Liver (tissue), 7 donors: ENCODE measurements at regions not wholly inside any gene's neighbourhood (a gene's known extent, or its start where the extent isn't known, plus 50 kb on each side); places are given as distances from the start of the nearest gene placed in this dataset.

Experiments used
- DNase-seq: peaks from one replicate; pipeline ENCODE4 v3.0.0-alpha.2; 2017; ENCODE audit warnings: low spot score
- H3K27ac ChIP-seq, 2 donors: one replicate each; pipeline ENCODE4 v1.7.0; 2013; ENCODE audit warnings: inconsistent platforms in 2 of 2, low read length in 2 of 2, control low read depth in 1 of 2, low read depth in 1 of 2, mild to moderate bottlenecking in 1 of 2
- H3K27me3 ChIP-seq, 4 donors: one replicate each; pipeline versions ENCODE4 v1.6.1 to v1.7.0; 2013; ENCODE audit warnings: low read length in 3 of 4, inconsistent platforms in 1 of 4, mild to moderate bottlenecking in 1 of 4, moderate library complexity in 1 of 4; ENCODE audit not compliant: control insufficient read depth in 4 of 4, insufficient read depth in 4 of 4
- H3K36me3 ChIP-seq, 4 donors: one replicate each; pipeline versions ENCODE4 v1.6.1 to v1.7.0; 2013; ENCODE audit warnings: low read length in 3 of 4, mild to moderate bottlenecking in 3 of 4, low read depth in 1 of 4, moderate library complexity in 1 of 4; ENCODE audit not compliant: control insufficient read depth in 4 of 4, insufficient read depth in 3 of 4
- H3K4me1 ChIP-seq, 4 donors: one replicate each; pipeline versions ENCODE4 v1.6.1 to v1.7.0; 2013; ENCODE audit warnings: low read length in 3 of 4, mild to moderate bottlenecking in 3 of 4, moderate library complexity in 1 of 4; ENCODE audit not compliant: control insufficient read depth in 4 of 4, insufficient read depth in 4 of 4
- H3K4me3 ChIP-seq, 3 donors: one replicate each; pipeline versions ENCODE4 v1.6.1 to v1.7.0; 2013; ENCODE audit warnings: low read length in 3 of 3, control low read depth in 1 of 3, low read depth in 1 of 3, mild to moderate bottlenecking in 1 of 3
- H3K9ac ChIP-seq, 2 donors: one replicate each; pipeline ENCODE4 v1.7.0; 2013; ENCODE audit warnings: low read length in 2 of 2, mild to moderate bottlenecking in 2 of 2, moderate library complexity in 2 of 2, control low read depth in 1 of 2, low read depth in 1 of 2
- H3K9me3 ChIP-seq, 4 donors: one replicate each; pipeline versions ENCODE4 v1.6.1 to v1.7.0; 2013; ENCODE audit warnings: low read length in 3 of 4; ENCODE audit not compliant: control insufficient read depth in 4 of 4
- EGR1 ChIP-seq, 2 donors: IDR thresholded peaks; 2 replicates each; pipeline ENCODE4 v1.6.1; 2016 to 2018; ENCODE audit warnings: antibody characterized with exemption in 2 of 2, low read depth in 2 of 2
- FOXA1 ChIP-seq: IDR thresholded peaks from 2 replicates; pipeline ENCODE4 v1.6.1; 2016; ENCODE audit warnings: antibody characterized with exemption
- FOXA2 ChIP-seq: IDR thresholded peaks from 2 replicates; pipeline ENCODE4 v1.6.1; 2016; ENCODE audit warnings: antibody characterized with exemption
- GABPA ChIP-seq, 2 donors: IDR thresholded peaks in 1 of 2; conservative IDR thresholded peaks in 1 of 2; 2 replicates each; pipeline ENCODE4 v1.6.1; 2016; ENCODE audit warnings: antibody characterized with exemption in 2 of 2, mild to moderate bottlenecking in 1 of 2, moderate library complexity in 1 of 2
- HNF4A ChIP-seq, 2 donors: conservative IDR thresholded peaks; 2 replicates each; pipeline ENCODE4 v1.6.1; 2016; ENCODE audit warnings: antibody characterized with exemption in 2 of 2, mild to moderate bottlenecking in 2 of 2
- HNF4G ChIP-seq: IDR thresholded peaks from 2 replicates; pipeline ENCODE4 v1.6.1; 2016; ENCODE audit warnings: antibody characterized with exemption
- NR2F2 ChIP-seq: IDR thresholded peaks from 2 replicates; pipeline ENCODE4 v1.6.1; 2016; ENCODE audit warnings: antibody characterized with exemption
- RAD21 ChIP-seq, 2 donors: IDR thresholded peaks; 2 replicates each; pipeline ENCODE4 v1.6.1; 2016; ENCODE audit warnings: antibody characterized with exemption in 2 of 2, mild to moderate bottlenecking in 2 of 2
- RXRA ChIP-seq, 2 donors: IDR thresholded peaks; 2 replicates each; pipeline ENCODE4 v1.6.1; 2017 to 2018; ENCODE audit warnings: antibody characterized with exemption in 2 of 2, mild to moderate bottlenecking in 1 of 2
- SP1 ChIP-seq: IDR thresholded peaks from 2 replicates; pipeline ENCODE4 v1.6.1; 2018; ENCODE audit warnings: antibody characterized with exemption, mild to moderate bottlenecking
- TAF1 ChIP-seq: conservative IDR thresholded peaks from 2 replicates; pipeline ENCODE4 v1.6.1; 2016; ENCODE audit warnings: antibody characterized with exemption, mild to moderate bottlenecking
- YY1 ChIP-seq: IDR thresholded peaks from 2 replicates; pipeline ENCODE4 v1.6.1; 2016; ENCODE audit warnings: antibody characterized with exemption, mild to moderate bottlenecking
- WGBS: extraction: QIAGEN DNeasy Blood & Tissue Kit; methylation state at CpG from one replicate; pipeline ENCODE4 v1.1.7; 2013; 5-methylcytosine and 5-hydroxymethylcytosine counted together
- TF ChIP-seq, protein P1 (sequence below): IDR thresholded peaks from 2 replicates; pipeline ENCODE4 v1.6.1; 2016; ENCODE audit warnings: antibody characterized with exemption
- TF ChIP-seq, protein P2 (sequence below): IDR thresholded peaks from 2 replicates; pipeline ENCODE4 v1.6.1; 2016; ENCODE audit warnings: antibody characterized with exemption, mild to moderate bottlenecking
- TF ChIP-seq, protein P3 (sequence below): IDR thresholded peaks from 2 replicates; pipeline ENCODE4 v1.6.1; 2016; ENCODE audit warnings: antibody characterized with exemption
- donor health status: healthy.
- donor health status: healthy.
- donor health status: healthy.
- donor health status: healthy.

DNA sequence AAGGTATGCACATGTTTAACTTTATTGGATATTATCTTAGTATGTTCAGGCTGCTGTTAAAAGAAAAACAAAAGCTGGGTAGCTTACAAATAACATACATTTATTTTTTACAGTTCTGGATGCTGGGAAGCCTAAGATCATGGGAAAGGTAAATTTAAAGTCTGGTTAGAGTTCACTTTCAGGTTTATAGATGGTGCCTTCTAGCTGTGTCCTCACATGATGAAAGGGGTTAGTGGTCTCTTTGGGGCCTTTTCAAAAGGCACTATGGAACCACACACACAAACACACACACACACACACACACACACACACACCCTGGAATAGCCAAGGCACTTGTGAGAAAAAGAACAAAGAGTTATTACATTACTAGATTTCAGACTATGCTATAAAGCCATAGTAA is 805.8 kb upstream of the GJE1 start:
- H3K9ac ChIP-seq = no peak overlapping the region
- H3K4me1 ChIP-seq = no peaks in the 10 kb centered on the region
- no peak for DNase-seq
- H3K36me3 ChIP-seq = no peaks in the 10 kb centered on the region
- no peak overlapping the region for H3K4me3 ChIP-seq
- H3K9me3 ChIP-seq = no peaks in the 10 kb centered on the region
- H3K27me3 ChIP-seq = no peaks in the 10 kb centered on the region
- no peak for TF ChIP-seq HNF4A (conservative IDR thresholded peaks at IDR 0.05)
- no peak for TF ChIP-seq FOXA1
- TF ChIP-seq NR2F2 = no peak
- TF ChIP-seq GABPA (IDR thresholded peaks at IDR 0.05 in 1 of 2, conservative IDR thresholded peaks at IDR 0.05 in 1 of 2) = no peak
- no peak for TF ChIP-seq RXRA (IDR thresholded peaks at IDR 0.05)
- TF ChIP-seq, protein P1, sequence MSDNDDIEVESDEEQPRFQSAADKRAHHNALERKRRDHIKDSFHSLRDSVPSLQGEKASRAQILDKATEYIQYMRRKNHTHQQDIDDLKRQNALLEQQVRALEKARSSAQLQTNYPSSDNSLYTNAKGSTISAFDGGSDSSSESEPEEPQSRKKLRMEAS = no peak
- no peak for TF ChIP-seq EGR1 (IDR thresholded peaks at IDR 0.05; ENCODE audit: low read depth in 2 of 2)
- no peak for TF ChIP-seq TAF1
- TF ChIP-seq, protein P2, sequence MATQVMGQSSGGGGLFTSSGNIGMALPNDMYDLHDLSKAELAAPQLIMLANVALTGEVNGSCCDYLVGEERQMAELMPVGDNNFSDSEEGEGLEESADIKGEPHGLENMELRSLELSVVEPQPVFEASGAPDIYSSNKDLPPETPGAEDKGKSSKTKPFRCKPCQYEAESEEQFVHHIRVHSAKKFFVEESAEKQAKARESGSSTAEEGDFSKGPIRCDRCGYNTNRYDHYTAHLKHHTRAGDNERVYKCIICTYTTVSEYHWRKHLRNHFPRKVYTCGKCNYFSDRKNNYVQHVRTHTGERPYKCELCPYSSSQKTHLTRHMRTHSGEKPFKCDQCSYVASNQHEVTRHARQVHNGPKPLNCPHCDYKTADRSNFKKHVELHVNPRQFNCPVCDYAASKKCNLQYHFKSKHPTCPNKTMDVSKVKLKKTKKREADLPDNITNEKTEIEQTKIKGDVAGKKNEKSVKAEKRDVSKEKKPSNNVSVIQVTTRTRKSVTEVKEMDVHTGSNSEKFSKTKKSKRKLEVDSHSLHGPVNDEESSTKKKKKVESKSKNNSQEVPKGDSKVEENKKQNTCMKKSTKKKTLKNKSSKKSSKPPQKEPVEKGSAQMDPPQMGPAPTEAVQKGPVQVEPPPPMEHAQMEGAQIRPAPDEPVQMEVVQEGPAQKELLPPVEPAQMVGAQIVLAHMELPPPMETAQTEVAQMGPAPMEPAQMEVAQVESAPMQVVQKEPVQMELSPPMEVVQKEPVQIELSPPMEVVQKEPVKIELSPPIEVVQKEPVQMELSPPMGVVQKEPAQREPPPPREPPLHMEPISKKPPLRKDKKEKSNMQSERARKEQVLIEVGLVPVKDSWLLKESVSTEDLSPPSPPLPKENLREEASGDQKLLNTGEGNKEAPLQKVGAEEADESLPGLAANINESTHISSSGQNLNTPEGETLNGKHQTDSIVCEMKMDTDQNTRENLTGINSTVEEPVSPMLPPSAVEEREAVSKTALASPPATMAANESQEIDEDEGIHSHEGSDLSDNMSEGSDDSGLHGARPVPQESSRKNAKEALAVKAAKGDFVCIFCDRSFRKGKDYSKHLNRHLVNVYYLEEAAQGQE = no peak
- TF ChIP-seq FOXA2 = no peak
- TF ChIP-seq, protein P3, sequence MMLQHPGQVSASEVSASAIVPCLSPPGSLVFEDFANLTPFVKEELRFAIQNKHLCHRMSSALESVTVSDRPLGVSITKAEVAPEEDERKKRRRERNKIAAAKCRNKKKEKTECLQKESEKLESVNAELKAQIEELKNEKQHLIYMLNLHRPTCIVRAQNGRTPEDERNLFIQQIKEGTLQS = no peak
- no peak overlapping the region for H3K27ac ChIP-seq

DNA sequence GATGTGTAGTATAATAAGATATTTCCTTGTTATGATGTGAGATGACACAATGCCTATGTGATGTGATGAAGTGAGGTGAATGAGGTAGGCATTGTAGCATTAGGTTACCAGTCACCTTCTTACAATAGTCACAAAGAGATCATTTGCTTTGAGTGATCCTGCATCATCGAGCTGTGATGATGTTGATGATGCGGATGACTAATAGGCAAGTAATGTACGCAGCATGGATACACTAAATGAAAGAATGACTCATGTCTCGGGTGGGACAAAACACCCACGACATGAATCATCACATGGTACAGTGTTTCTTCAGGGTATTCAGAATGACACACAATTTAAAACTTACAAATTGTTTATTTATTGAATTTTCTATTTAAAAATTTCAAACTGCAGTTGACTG is 806.3 kb upstream of the GJE1 start:
- no peak overlapping the region for H3K4me3 ChIP-seq
- TF ChIP-seq SP1 (no peak), FOXA2 (no peak), RAD21 (IDR thresholded peaks at IDR 0.05) (no peak), TAF1 (no peak), HNF4A (conservative IDR thresholded peaks at IDR 0.05) (no peak), YY1 (no peak), HNF4G (no peak)
- TF ChIP-seq, protein P3 = no peak
- no peaks in the 10 kb centered on the region for H3K36me3 ChIP-seq
- H3K27ac ChIP-seq = no peak overlapping the region
- no peak overlapping the region for H3K9ac ChIP-seq
- 76% methylated on average over 5 of the region's 5 CpGs for WGBS
- no peak for DNase-seq
- no peaks in the 10 kb centered on the region for H3K9me3 ChIP-seq
- H3K27me3 ChIP-seq = no peaks in the 10 kb centered on the region
- H3K4me1 ChIP-seq = no peaks in the 10 kb centered on the region
